IPS DF 6.9 (cell line): ENCODE measurements at regions not wholly inside any gene's neighbourhood (a gene's known extent, or its start where the extent isn't known, plus 50 kb on each side); places are given as distances from the start of the nearest gene placed in this dataset.
"Not testable (repeated sequence)": the region's sequence is repeated elsewhere in the genome, so short reads cannot be mapped to it uniquely, and the experiment has no call there.

Experiments used
- DNase-seq: peaks from one replicate; pipeline ENCODE4 v3.0.0-alpha.2; 2013; ENCODE audit warnings: low read depth, low spot score
- H3K27ac ChIP-seq: one replicate; pipeline ENCODE4 v1.5.1; 2013; ENCODE audit warnings: low read length, control low read depth
- H3K27me3 ChIP-seq: 2 replicates; pipeline ENCODE4 v1.6.1; 2013; ENCODE audit warnings: mild to moderate bottlenecking, low read length; ENCODE audit not compliant: control insufficient read depth, insufficient read depth
- H3K36me3 ChIP-seq: 2 replicates; pipeline ENCODE4 v1.6.1; 2013; ENCODE audit warnings: low read length; ENCODE audit not compliant: control insufficient read depth, insufficient read depth
- H3K4me1 ChIP-seq: 2 replicates; pipeline ENCODE4 v1.6.1; 2013; ENCODE audit warnings: low read length; ENCODE audit not compliant: control insufficient read depth, insufficient read depth
- H3K4me3 ChIP-seq: 2 replicates; pipeline ENCODE4 v1.5.1; 2013; ENCODE audit warnings: mild to moderate bottlenecking, low read length
- H3K9me3 ChIP-seq: 2 replicates; pipeline ENCODE4 v1.6.1; 2013; ENCODE audit warnings: low read length, inconsistent platforms; ENCODE audit not compliant: control insufficient read depth, insufficient read depth
- WGBS: extraction: QIAGEN DNeasy Blood & Tissue Kit; methylation state at CpG from one replicate; pipeline ENCODE4 v1.1.7; 2013; ENCODE audit warnings: mixed read lengths, missing lambda C conversion rate; ENCODE audit not compliant: insufficient read length, insufficient coverage; 5-methylcytosine and 5-hydroxymethylcytosine counted together

DNA sequence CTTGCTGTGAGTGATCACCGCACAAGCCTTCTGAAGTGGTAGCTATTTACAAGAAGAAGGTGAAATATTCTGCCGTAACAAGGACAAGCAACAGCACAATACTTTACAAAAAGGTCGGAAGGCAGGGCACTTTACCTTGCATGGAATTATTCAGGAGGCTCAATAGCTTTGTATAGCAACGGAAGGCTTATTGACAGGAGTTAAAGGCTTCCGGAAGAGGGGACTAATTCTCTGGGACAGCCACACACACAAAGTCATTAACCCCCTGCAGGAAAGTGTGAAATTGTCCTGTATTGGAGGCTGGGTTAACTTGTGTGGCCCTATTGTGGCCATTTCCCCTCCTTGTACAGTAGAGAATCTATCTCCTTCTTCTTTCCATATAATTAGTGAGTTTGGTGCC lies 199.3 kb upstream of the SEMA6A start:
- H3K9me3 ChIP-seq: no peaks in the 10 kb centered on the region
- no peak overlapping the region for H3K4me3 ChIP-seq
- DNase-seq: peak; percentile 82
- peaks cover 10% of the 10 kb centered on the region for H3K4me1 ChIP-seq
- H3K27me3 ChIP-seq: no peaks in the 10 kb centered on the region
- no peaks in the 10 kb centered on the region for H3K36me3 ChIP-seq
- no CpG with 5 or more reads among the region's 5 CpGs for WGBS
- peak overlapping the region; percentile 25 for H3K27ac ChIP-seq

DNA sequence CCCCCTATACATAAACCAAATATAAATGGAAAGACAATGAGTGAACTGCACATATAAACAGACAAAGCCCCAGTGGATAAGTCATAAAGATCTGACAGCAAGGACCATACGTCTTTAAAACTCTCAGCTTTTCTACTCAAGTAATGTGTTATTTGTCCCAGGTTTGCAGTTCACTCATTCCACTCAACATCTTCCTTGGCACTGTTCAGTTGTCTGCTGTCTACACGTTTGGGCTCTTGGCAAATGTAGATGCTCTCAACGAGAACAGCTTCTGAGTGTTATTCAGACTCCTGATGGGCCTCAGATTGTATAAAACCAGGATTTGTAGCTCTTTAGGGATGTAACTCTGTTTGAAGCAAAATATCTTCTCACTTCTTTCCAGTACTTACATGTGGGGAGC lies 198.2 kb upstream of the SEMA6A start:
- no peak for DNase-seq
- H3K9me3 ChIP-seq: no peaks in the 10 kb centered on the region
- peaks cover 6% of the 10 kb centered on the region; the same call in 1 of the 2 replicates for H3K4me1 ChIP-seq
- peak overlapping the region; percentile 78 for H3K27ac ChIP-seq
- no peaks in the 10 kb centered on the region for H3K36me3 ChIP-seq
- no peak overlapping the region for H3K4me3 ChIP-seq
- no CpG with 5 or more reads among the region's 3 CpGs for WGBS
- H3K27me3 ChIP-seq: no peaks in the 10 kb centered on the region

DNA sequence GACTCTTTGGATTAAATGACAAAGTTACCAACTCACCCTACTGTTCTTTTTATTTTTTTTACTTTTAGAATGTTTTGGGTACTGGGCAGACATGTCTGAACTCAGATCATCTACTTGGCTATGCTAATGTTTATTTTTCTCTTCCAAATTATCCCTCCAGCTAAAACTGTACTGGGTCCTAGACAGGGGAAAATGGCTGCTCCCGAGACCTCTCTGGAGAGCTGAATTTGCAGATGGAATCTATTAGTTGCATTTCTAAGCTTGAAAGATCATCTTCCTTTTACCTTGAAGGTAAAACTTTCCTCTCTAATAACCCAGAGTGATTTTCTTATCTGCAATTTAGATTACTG lies 197.5 kb upstream of the SEMA6A start:
- Histone ChIP-seq H3K4me3 (no peak overlapping the region), H3K27ac (no peak overlapping the region), H3K4me1 (peaks cover 6% of the 10 kb centered on the region; the same call in 1 of the 2 replicates), H3K9me3 (no peaks in the 10 kb centered on the region), H3K27me3 (no peaks in the 10 kb centered on the region), H3K36me3 (no peaks in the 10 kb centered on the region)
- no CpG with 5 or more reads among the region's 1 CpG for WGBS
- no peak for DNase-seq

DNA sequence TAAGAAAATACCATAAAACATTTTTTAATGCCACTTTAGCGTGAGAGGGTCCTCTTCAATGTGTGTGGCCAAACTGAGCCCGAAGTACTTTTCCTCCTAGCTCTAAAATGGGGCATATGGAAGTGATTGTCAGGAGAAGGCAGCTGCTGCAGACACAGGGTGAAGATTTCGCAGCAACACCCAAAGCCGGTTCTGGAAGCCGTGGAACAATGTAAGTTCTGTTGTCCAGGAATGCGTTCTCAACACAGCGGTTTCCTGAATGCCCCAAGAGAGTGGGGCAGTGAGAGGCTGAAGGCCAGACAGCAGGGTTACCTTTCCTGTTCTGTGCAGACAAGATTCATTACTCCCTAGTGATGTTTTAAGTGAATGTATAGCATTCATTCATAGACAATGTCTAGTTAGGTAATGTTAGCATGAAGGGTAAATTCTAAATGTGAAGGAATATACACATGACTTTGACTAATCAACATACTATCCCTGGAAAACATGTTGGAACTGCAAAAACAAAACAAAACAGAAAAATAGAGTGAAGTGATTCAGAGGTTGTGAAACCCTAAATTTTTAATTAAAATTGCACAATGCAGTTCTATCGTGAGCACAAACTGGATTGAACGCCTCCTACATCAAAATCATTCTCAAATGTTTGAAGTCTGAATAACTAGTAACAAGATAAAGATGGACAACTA lies 197.0 kb upstream of the SEMA6A start:
- Histone ChIP-seq H3K4me1 (peaks cover 6% of the 10 kb centered on the region; the same call in 1 of the 2 replicates), H3K27ac (no peak overlapping the region), H3K4me3 (no peak overlapping the region), H3K36me3 (no peaks in the 10 kb centered on the region), H3K27me3 (no peaks in the 10 kb centered on the region), H3K9me3 (no peaks in the 10 kb centered on the region)
- no CpG with 5 or more reads among the region's 9 CpGs for WGBS
- DNase-seq: no peak

DNA sequence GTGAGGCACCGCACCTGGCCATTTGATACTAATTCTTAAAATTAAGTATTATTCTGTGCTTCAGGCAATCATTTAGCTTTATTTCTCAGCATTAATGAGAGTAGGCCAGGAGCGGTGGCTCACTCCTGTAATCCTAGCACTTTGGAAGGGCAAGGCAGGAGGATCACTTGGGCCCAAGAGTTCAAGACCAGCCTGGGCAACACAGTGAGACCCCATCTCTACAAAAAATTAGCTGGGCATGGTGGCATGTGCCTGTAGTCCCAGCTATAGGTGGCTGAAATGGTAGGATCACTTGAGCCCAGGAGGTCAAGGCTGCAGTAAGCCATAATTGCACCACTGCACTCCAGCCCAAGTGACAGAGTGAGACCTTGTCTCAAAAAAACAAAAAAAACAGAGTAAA lies 195.3 kb upstream of the SEMA6A start:
- no CpG with 5 or more reads among the region's 2 CpGs for WGBS
- H3K27me3 ChIP-seq, H3K9me3 ChIP-seq, H3K36me3 ChIP-seq, H3K4me1 ChIP-seq, H3K4me3 ChIP-seq, DNase-seq, H3K27ac ChIP-seq: not testable (repeated sequence)

DNA sequence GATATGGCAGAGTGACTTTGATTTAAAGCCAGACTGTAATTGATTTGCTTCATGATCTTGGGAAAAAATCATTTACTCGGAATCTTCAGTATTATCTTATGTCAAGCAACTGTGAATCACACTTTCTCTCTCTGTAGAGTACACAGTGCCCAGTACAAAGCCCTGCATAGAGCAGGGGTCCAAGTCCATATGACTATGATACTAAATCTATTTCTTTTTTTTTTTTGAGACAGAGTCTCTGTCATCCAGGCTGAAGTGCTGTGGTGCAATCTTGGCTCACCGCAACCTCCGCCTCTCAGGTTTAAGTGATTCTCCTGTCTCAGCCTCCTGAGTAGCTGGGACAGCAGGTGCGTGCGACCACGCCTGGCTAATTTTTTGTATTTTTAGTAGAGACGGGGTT lies 194.8 kb upstream of the SEMA6A start:
- no peak overlapping the region for H3K27ac ChIP-seq
- H3K4me3 ChIP-seq: no peak overlapping the region
- H3K4me1 ChIP-seq: peaks cover 6% of the 10 kb centered on the region; the same call in 1 of the 2 replicates
- H3K27me3 ChIP-seq: no peaks in the 10 kb centered on the region
- no peak for DNase-seq
- no peaks in the 10 kb centered on the region for H3K9me3 ChIP-seq
- no CpG with 5 or more reads among the region's 7 CpGs for WGBS
- H3K36me3 ChIP-seq: no peaks in the 10 kb centered on the region

DNA sequence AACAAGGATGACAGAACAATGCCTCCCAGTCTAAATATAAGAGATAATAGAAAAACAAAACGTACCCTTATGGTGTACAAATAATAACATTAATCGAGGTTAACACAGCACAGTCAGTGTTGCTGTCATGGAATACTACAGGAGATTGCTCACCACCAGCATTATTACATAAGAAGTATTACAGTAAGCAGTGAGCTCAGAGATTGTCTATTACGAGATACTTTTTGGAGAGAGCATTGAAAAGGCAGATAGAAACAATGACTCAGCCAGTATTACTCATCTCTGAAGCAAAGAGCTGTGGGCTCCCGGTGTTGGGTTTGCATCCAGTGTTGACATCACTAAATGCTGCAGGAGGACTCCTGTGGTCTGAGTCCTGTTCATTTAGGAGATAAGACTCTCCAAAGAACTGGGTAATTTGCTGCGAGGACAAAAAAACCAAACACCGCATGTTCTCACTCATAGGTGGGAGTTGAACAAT lies 191.9 kb upstream of the SEMA6A start:
- no peaks in the 10 kb centered on the region for H3K27me3 ChIP-seq
- no peaks in the 10 kb centered on the region for H3K36me3 ChIP-seq
- no peaks in the 10 kb centered on the region for H3K9me3 ChIP-seq
- no peak overlapping the region for H3K27ac ChIP-seq
- no peak for DNase-seq
- H3K4me1 ChIP-seq: peaks cover 3% of the 10 kb centered on the region; the same call in 1 of the 2 replicates
- no CpG with 5 or more reads among the region's 6 CpGs for WGBS
- no peak overlapping the region for H3K4me3 ChIP-seq

DNA sequence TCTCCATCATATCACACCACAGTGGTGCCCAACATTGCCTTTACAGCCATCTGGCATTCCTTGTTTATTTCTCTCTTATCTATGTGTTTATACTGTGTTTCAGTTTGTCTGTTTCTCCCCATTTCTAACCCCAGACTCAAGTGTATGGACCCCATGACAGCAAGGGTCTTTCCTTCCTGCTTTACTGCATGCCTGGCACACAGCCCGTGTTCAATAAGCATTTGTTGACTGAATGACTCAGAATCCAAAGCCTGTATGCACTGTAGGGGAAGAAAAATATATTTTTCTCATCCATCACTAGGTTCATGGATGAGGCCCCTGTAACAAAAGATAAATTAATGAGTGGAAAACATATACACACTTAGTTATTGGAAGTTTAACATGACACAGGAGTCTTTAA lies 190.8 kb upstream of the SEMA6A start:
- no peak for DNase-seq
- Histone ChIP-seq H3K27me3 (no peaks in the 10 kb centered on the region), H3K27ac (no peak overlapping the region), H3K4me1 (no peaks in the 10 kb centered on the region), H3K36me3 (no peaks in the 10 kb centered on the region), H3K9me3 (no peaks in the 10 kb centered on the region), H3K4me3 (no peak overlapping the region)
- no CpG with 5 or more reads among the region's 1 CpG for WGBS

DNA sequence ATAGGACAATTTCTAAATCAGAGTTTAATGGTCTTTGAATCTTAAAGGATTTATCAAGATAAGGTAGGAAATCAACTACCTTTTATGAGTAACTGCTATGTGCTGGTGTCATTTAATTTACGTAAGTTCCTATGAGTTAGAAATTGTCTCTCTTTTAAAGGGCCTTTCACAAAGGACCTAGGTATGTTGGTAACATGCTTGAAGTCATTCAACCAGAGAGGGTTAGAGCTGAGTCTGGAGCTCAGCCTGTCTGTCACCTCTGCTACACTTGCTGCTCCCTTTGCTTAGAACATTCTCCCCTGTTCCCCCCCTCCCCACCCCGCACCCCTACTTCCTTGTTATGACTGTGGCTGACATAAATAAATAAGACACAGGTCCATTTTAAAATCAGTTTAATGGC lies 190.3 kb upstream of the SEMA6A start:
- Histone ChIP-seq H3K4me3 (no peak overlapping the region), H3K27ac (no peak overlapping the region), H3K27me3 (no peaks in the 10 kb centered on the region), H3K9me3 (no peaks in the 10 kb centered on the region), H3K36me3 (no peaks in the 10 kb centered on the region), H3K4me1 (no peaks in the 10 kb centered on the region)
- WGBS: no CpG with 5 or more reads among the region's 2 CpGs
- no peak for DNase-seq

DNA sequence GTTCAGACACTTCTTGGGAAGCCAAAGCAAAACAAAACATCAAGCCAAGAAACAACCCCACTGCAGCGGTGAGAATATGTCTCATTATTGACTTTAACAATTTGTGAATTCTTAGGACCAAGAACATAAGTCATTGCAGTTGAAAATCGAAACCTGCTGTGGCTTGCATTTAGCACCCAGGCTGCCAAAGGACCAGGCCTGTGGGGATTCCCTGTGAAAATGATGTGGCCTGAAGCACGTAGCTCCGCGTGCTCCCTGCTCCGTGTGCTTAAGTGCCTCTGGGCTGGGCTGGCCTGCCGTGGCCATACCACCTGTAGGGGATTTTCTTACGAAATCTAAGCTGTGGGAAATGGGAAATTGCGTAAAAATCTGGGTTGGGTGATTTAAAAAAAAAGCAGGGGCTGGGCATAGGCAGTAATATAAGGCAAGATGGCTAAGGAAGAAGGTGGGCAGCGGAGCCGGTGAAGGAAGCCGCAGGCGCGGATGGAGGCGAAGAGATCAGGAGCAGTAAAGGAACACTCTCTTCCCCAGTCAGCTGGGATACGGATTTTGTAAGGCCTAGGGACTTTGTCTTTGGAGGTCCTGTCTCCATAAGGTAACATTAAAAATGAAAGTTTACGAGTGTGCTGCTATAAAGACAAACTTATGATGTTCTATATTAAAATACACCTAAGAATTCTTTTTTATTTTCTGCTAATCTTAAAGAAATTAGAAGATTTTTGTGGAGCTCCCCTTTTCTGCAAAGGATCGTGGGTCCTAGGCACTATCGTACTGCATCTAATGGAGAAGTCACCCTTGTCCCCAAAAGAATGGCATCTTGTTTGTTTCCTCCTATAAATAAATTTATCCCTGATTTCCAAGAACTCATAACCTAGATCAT lies 189.6 kb upstream of the SEMA6A start:
- Histone ChIP-seq H3K9me3 (no peaks in the 10 kb centered on the region), H3K27me3 (no peaks in the 10 kb centered on the region), H3K4me1 (no peaks in the 10 kb centered on the region), H3K36me3 (no peaks in the 10 kb centered on the region), H3K4me3 (no peak overlapping the region), H3K27ac (no peak overlapping the region)
- DNase-seq: no peak
- no CpG with 5 or more reads among the region's 19 CpGs for WGBS
